Left lobe of liver (tissue), 2 donors: ENCODE measurements at regions not wholly inside any gene's neighbourhood (a gene's known extent, or its start where the extent isn't known, plus 50 kb on each side); places are given as distances from the start of the nearest gene placed in this dataset.
"Not testable (repeated sequence)": the region's sequence is repeated elsewhere in the genome, so short reads cannot be mapped to it uniquely, and the experiment has no call there.

ENCODE experiments used
- ATAC-seq: fragments of 200-7000 bp; cut with Tn5 transposase; one replicate; pipeline ENCODE4 v1.9.1; 2020; ENCODE audit warnings: mild to moderate bottlenecking, moderate library complexity
- DNase-seq: peaks from one replicate; pipeline ENCODE4 v3.0.0-alpha.2; 2020; ENCODE audit warnings: low spot score
- donor health status: DM: no; HTN: no; CAD: no; lungs with moderate emphysema.
- donor health status: DM: no; HTN: yes; CAD: no.

GRCh38 chr16:86349338-86349900, 160.9 kb upstream of the FOXF1 start:
- no peak for DNase-seq
- ATAC-seq = no peak

GRCh38 chr16:86350289-86350688, 160.0 kb upstream of the FOXF1 start:
- ATAC-seq (no peak), DNase-seq (no peak)

- no peak for ATAC-seq
Observed at GRCh38 chr16:86351041-86351784, 159.1 kb upstream of the FOXF1 start.

GRCh38 chr16:86351785-86352139, 158.6 kb upstream of the FOXF1 start:
- peak; percentile 29 for ATAC-seq
- not testable (repeated sequence) for DNase-seq

More at GRCh38 chr16:86351041-86351784, 159.1 kb upstream of the FOXF1 start:
- DNase-seq = no peak

- no peak for DNase-seq
Observed at GRCh38 chr16:86353148-86353547, 157.2 kb upstream of the FOXF1 start.

GRCh38 chr16:86353948-86354347, 156.4 kb upstream of the FOXF1 start:
- DNase-seq = no peak
- no peak for ATAC-seq

More at GRCh38 chr16:86353148-86353547, 157.2 kb upstream of the FOXF1 start:
- no peak for ATAC-seq

- DNase-seq (no peak), ATAC-seq (no peak)
Observed at GRCh38 chr16:86354641-86355513, 155.4 kb upstream of the FOXF1 start.

GRCh38 chr16:86355531-86355930, 154.8 kb upstream of the FOXF1 start:
- DNase-seq (no peak), ATAC-seq (no peak)

GRCh38 chr16:86355951-86356350, 154.4 kb upstream of the FOXF1 start:
- DNase-seq = no peak
- ATAC-seq = no peak

GRCh38 chr16:86356804-86357203, 153.5 kb upstream of the FOXF1 start:
- ATAC-seq (no peak), DNase-seq (no peak)

GRCh38 chr16:86357303-86357702, 153.0 kb upstream of the FOXF1 start:
- DNase-seq (no peak), ATAC-seq (no peak)

GRCh38 chr16:86357950-86358349, 152.4 kb upstream of the FOXF1 start:
- ATAC-seq = no peak
- DNase-seq = no peak

- no peak for ATAC-seq
Observed at GRCh38 chr16:86359571-86359970, 150.8 kb upstream of the FOXF1 start.

GRCh38 chr16:86362155-86362849, 148.0 kb upstream of the FOXF1 start:
- DNase-seq (no peak), ATAC-seq (no peak)

More at GRCh38 chr16:86359571-86359970, 150.8 kb upstream of the FOXF1 start:
- no peak for DNase-seq

GRCh38 chr16:86363057-86363490, 147.3 kb upstream of the FOXF1 start:
- ATAC-seq = no peak
- no peak for DNase-seq

GRCh38 chr16:86363836-86364618, 146.3 kb upstream of the FOXF1 start:
- ATAC-seq (no peak), DNase-seq (no peak)

GRCh38 chr16:86364653-86365380, 145.5 kb upstream of the FOXF1 start:
- ATAC-seq (no peak), DNase-seq (no peak)

- DNase-seq = no peak
- no peak for ATAC-seq
Observed at GRCh38 chr16:86365513-86366273, 144.6 kb upstream of the FOXF1 start.

GRCh38 chr16:86366481-86366880, 143.8 kb upstream of the FOXF1 start:
- ATAC-seq (no peak), DNase-seq (no peak)
